GM12872 (cell line): ENCODE measurements at regions not wholly inside any gene's neighbourhood (a gene's known extent, or its start where the extent isn't known, plus 50 kb on each side); places are given as distances from the start of the nearest gene placed in this dataset.

ENCODE experiments used
- CTCF ChIP-seq: IDR thresholded peaks from 3 replicates; pipeline ENCODE4 v1.5.1; 2011; ENCODE audit warnings: low read depth, mild to moderate bottlenecking, low read length, moderate library complexity; ENCODE audit not compliant: insufficient read depth

DNA sequence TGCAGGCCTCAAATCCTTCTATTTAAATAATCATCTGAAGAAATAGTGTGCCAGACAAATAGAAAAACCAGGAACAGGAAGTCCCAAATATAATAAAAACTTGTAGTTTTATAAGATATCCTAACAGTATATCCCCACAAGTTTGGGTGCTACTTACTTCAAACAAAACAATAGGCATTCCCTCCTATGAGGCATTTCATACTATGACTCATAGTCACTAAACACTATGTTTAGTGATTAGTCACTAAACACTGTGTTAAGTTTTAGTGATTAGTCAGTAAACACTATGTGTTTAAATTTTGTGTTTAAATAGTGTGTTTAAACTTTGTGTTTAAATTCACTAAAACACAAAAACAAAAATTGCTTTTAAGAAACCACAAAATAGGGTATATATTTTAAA lies 407.0 kb upstream of the CDH19 start:
- no peak for TF ChIP-seq CTCF

DNA sequence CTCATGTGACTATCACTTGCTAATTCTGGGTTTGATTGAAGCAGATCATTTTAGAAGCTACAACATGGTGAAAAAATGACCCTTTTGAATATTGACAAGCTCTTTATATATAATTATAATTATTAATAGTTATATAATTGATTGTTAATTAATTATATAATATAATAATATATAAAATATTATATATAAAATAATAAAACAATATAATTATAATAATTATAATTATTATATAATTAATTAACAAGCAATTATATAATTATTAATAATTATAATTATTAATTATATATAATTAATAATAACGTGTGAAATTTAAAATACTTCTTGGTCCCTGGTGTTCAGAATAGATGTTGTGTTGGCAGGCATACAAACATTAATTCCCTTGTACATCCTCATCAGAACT lies 404.1 kb upstream of the CDH19 start:
- TF ChIP-seq CTCF = no peak

GRCh38 chr18:67007085-67007484 lies 403.2 kb upstream of the CDH19 start:
- TF ChIP-seq CTCF = no peak

- no peak for TF ChIP-seq CTCF
Observed at GRCh38 chr18:67001052-67001451, 397.2 kb upstream of the CDH19 start.

- no peak for TF ChIP-seq CTCF
Observed at GRCh38 chr18:66999003-66999402, 395.1 kb upstream of the CDH19 start.

- TF ChIP-seq CTCF = no peak
Observed at GRCh38 chr18:66995270-66995669, 391.4 kb upstream of the CDH19 start.

DNA sequence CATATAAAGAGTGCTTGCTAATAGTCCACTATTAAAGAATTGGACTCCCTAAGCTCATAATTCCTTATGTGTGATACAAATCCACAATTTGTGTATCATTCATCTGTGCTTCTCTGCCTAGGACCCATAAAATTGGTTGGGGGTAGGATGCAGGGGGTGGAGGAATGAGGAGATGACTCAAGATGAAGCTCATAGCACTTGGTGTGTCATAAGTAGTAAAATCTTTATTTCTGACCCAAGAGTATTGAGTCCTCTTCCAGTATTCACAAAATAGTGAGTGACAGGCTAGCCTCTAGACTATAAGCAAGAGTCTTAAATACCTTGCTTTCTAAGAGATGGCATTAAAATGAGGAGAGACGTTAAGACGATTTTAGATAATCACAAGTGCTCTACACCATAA lies 390.9 kb upstream of the CDH19 start:
- no peak for TF ChIP-seq CTCF

DNA sequence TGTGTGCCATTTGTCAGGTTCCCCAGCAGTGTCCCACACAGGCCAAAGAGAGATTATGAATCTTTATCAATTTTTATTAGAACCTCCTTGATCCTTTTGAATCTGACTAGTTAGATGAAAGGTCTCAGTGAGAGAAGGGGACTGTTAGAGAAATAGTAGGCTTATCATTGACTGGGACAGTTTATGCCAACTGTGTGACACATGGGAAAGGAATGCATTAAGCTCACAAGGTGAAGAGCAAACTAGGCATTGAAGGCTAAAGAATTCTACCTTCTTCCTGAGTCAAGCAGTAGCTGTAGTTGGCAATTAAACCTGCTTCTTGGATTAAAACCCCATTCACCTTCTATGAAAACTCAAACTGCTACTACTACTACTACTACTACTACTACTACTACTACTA lies 389.6 kb upstream of the CDH19 start:
- TF ChIP-seq CTCF = no peak
